Nephron (organoid): ENCODE measurements at regions not wholly inside any gene's neighbourhood (a gene's known extent, or its start where the extent isn't known, plus 50 kb on each side); places are given as distances from the start of the nearest gene placed in this dataset.

ENCODE experiments used
- H3K27ac Mint-ChIP-seq, 3 experiments: 2 replicates each; pipeline ENCODE4 v1.8.0; 2020; ENCODE audit warnings: mixed read lengths in 3 of 3, mild to moderate bottlenecking in 2 of 3, moderate library complexity in 1 of 3
- H3K27me3 Mint-ChIP-seq: 2 replicates; pipeline ENCODE4 v1.8.0; 2021; ENCODE audit warnings: low read depth, mild to moderate bottlenecking, moderate library complexity, mixed read lengths
- H3K36me3 Mint-ChIP-seq: 2 replicates; pipeline ENCODE4 v1.8.0; 2020; ENCODE audit warnings: low read depth, mixed read lengths
- H3K4me1 Mint-ChIP-seq: 2 replicates; pipeline ENCODE4 v1.8.0; 2020; ENCODE audit warnings: mixed read lengths
- H3K4me3 Mint-ChIP-seq, 3 experiments: 2 replicates each; pipeline ENCODE4 v1.8.0; 2020; ENCODE audit warnings: mild to moderate bottlenecking in 3 of 3, mixed read lengths in 3 of 3, moderate library complexity in 2 of 3
- H3K9me3 Mint-ChIP-seq: 2 replicates; pipeline ENCODE4 v1.8.0; 2020; ENCODE audit warnings: mixed read lengths
- TF ChIP-seq, protein P1 (sequence below), 3 experiments: fragments of 200-600 bp; sonication (generic); IDR thresholded peaks; one replicate each; pipeline ENCODE4 v1.5.0; 2021; ENCODE audit warnings: antibody characterized with exemption in 3 of 3; ENCODE audit not compliant: unreplicated experiment in 3 of 3

DNA sequence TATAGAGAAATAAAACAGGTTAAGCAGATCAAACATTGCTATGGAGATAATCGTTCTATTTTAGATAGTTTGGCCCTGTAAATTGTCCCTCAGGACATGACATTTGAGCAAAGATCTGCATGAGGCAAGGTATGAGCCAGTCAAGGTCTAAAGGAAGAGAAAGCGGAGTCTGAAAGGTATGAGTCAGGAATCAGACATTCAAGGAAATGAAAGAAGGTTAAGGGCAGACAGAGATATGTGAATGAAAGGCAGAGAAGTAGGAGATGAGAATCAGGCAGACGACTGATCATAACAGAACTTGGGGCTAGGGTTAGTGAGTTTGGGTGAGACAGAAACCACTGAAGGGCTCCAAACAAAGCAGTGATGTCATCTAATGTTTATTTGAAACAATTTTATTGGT is 775.8 kb downstream of the MAFB start:
- Mint-ChIP-seq H3K27ac (no peak overlapping the region), H3K27me3 (no peaks in the 10 kb centered on the region), H3K36me3 (no peaks in the 10 kb centered on the region), H3K4me3 (no peak overlapping the region), H3K4me1 (peaks cover 11% of the 10 kb centered on the region), H3K9me3 (no peaks in the 10 kb centered on the region)
- TF ChIP-seq, protein P1, sequence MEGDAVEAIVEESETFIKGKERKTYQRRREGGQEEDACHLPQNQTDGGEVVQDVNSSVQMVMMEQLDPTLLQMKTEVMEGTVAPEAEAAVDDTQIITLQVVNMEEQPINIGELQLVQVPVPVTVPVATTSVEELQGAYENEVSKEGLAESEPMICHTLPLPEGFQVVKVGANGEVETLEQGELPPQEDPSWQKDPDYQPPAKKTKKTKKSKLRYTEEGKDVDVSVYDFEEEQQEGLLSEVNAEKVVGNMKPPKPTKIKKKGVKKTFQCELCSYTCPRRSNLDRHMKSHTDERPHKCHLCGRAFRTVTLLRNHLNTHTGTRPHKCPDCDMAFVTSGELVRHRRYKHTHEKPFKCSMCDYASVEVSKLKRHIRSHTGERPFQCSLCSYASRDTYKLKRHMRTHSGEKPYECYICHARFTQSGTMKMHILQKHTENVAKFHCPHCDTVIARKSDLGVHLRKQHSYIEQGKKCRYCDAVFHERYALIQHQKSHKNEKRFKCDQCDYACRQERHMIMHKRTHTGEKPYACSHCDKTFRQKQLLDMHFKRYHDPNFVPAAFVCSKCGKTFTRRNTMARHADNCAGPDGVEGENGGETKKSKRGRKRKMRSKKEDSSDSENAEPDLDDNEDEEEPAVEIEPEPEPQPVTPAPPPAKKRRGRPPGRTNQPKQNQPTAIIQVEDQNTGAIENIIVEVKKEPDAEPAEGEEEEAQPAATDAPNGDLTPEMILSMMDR (IDR thresholded peaks at IDR 0.05; ENCODE audit: unreplicated experiment in 3 of 3) = no peak

DNA sequence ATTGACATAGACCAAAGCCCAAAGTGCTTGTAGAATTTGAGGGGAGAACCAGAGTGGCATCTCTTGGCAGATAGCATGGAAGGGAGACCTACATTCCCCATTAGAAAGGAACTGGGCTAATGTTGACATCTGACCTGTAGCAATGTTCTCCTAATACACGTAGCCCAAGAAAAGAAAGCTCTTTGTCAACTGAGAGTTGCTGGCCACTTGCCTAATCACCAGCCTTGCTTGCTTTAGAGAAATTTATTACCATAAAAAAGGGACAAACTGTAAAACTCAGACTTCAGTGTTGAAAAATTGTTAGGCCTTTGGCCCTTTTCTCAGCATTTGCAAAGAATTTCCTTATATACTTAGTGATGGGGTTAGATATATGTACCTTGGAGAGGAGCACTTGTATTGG is 777.5 kb downstream of the MAFB start:
- Mint-ChIP-seq H3K36me3 (no peaks in the 10 kb centered on the region), H3K4me1 (peaks cover 20% of the 10 kb centered on the region)

DNA sequence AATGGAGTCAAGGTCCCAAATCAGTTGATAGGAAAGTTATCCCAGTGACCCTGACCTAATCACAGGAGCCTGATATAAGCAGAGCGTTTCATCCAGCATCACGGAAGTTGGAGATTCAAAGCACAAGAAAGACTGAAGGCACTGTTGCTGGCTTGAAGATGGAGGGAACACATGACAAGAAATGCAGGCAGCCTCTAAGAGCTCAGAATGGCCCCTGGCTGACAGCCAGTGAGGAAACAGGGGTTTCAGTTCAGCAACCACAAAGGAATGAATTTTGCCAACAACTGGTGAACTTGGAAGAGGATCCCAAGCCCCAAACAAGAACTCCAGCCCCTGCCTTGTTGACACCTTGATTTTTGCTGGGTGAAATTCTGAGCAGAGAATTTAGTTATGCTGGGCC is 778.5 kb downstream of the MAFB start:
- Mint-ChIP-seq H3K36me3 (no peaks in the 10 kb centered on the region), H3K27me3 (no peaks in the 10 kb centered on the region), H3K27ac (no peak overlapping the region), H3K9me3 (no peaks in the 10 kb centered on the region), H3K4me1 (peaks cover 20% of the 10 kb centered on the region), H3K4me3 (no peak overlapping the region)
- TF ChIP-seq, protein P1 (IDR thresholded peaks at IDR 0.05; ENCODE audit: unreplicated experiment in 3 of 3) = no peak

More for the DNA sequence above, 777.5 kb downstream of the MAFB start:
- Mint-ChIP-seq H3K4me3 (no peak overlapping the region), H3K27me3 (no peaks in the 10 kb centered on the region), H3K9me3 (no peaks in the 10 kb centered on the region), H3K27ac (no peak overlapping the region)
- TF ChIP-seq, protein P1 (IDR thresholded peaks at IDR 0.05; ENCODE audit: unreplicated experiment in 3 of 3) = no peak

DNA sequence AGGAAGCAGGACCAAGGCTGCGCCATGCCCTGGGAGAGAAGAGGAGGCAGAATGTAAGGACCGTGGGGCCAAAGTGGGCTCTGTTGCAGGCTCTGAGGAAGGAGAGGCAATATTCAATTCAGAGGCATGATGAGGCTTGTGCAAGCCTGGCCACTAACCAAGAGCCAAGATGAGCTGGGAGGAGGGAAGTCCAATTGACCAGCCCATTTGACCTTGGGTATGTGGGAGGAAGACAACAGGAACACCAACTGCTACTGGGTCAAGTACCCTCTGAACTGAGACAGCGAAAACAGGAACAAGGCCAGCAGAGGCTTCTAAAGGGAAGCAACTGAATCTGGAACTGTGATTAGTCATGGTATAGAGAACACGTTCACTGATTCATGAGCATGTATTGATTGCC is 779.6 kb downstream of the MAFB start:
- Mint-ChIP-seq H3K27ac (peak overlapping the region in 1 of 3 experiments; percentile 47), H3K27me3 (no peaks in the 10 kb centered on the region), H3K36me3 (no peaks in the 10 kb centered on the region), H3K4me1 (peaks cover 27% of the 10 kb centered on the region), H3K4me3 (no peak overlapping the region), H3K9me3 (no peaks in the 10 kb centered on the region)
- TF ChIP-seq, protein P1 (IDR thresholded peaks at IDR 0.05; ENCODE audit: unreplicated experiment in 3 of 3) = no peak

DNA sequence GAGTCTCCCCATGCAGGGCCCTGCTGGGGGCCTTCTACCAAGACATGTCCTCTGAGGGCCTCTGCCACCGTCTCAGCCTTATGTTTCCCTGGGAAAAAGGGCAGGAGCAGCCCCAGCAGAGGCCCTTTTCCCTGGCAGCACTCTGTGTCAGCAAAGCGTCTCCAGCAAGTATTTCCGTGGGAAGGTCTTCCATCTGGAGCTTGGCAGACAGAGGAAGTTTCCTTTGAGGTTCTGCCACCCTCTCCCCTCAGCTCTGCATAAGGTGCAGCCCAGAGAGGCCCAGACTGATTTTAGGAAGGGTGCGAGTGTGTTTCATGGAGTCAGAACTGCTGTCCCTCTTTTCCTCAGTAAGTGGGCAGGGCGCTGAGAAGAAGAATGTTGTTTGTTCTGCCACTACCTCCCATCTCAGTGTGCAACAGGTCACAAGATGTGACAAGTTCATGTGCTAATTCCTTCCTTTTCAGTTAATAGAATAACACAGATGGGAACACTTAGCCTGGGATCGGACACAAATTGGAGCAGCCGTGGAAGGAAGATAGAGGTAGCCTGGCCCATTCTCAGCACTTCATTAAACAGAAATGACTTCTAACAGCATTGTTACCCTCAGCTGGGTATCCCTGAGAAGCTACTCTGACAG is 784.4 kb downstream of the MAFB start:
- Mint-ChIP-seq H3K4me1 (peaks cover 28% of the 10 kb centered on the region), H3K4me3 (no peak overlapping the region), H3K27me3 (peaks cover 4% of the 10 kb centered on the region), H3K9me3 (no peaks in the 10 kb centered on the region), H3K27ac (peak overlapping the region; percentile 40 to 66 (median 62)), H3K36me3 (no peaks in the 10 kb centered on the region)
- TF ChIP-seq, protein P1 (IDR thresholded peaks at IDR 0.05; ENCODE audit: unreplicated experiment in 3 of 3) = no peak

DNA sequence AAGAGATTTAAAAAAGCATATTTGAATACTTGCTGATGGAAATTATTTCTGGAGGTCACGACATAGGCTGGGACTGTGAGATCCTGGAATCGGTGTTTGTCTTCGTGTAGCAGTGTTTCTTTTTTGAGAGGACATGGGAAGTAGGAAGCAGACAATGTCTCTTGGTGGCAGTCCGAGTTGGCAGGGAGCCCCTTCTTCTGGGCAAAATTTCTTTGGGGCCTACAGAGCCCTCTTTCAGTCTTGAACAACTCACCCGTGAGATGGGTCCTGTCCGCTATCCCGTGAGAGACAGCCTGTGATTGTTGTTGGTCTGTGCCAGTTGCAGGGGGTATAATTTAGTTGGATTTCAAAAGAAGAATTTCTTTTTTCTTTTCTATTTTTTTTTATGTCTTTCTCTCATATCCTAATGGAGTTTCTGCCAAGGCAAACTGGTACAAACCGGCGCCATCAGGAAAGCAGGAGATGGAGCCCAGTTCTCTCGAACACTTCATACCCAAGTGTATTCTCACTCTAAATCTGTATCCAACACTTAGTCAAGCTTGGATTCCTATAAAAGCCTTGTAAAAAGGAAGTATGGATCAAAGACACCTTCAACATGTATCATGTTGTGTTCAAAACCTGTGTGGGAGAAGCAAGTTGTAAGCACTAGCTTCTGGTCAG is 785.1 kb downstream of the MAFB start:
- Mint-ChIP-seq H3K36me3 (no peaks in the 10 kb centered on the region), H3K27me3 (peaks cover 4% of the 10 kb centered on the region), H3K4me1 (peaks cover 23% of the 10 kb centered on the region), H3K4me3 (no peak overlapping the region), H3K9me3 (no peaks in the 10 kb centered on the region), H3K27ac (peak overlapping the region in 2 of 3 experiments; percentile 62 to 66)
- TF ChIP-seq, protein P1 (IDR thresholded peaks at IDR 0.05; ENCODE audit: unreplicated experiment in 3 of 3) = no peak
